Pancreas (tissue), 10 donors: ENCODE measurements at regions not wholly inside any gene's neighbourhood (a gene's known extent, or its start where the extent isn't known, plus 50 kb on each side); places are given as distances from the start of the nearest gene placed in this dataset.
A peak's percentile ranks its signal among the peaks of the same experiment; 100 is the strongest.

Source experiments
- ATAC-seq, 4 donors: fragments of 200-7000 bp; cut with Tn5 transposase; one replicate each; pipeline versions ENCODE4 v1.8.0 to v1.9.1; 2020; ENCODE audit warnings: mild to moderate bottlenecking in 4 of 4, moderate library complexity in 4 of 4
- DNase-seq, 6 donors: peaks; one replicate each; pipeline ENCODE4 v3.0.0-alpha.2; 2020
- FAIRE-seq: peaks from 2 replicates; lab custom pipeline; 2012; peaks lifted over from hg19 to GRCh38; lab: Jason Lieb, UNC
- H3K27ac ChIP-seq, 4 donors: fragments of 200-600 bp; sonication (generic); 1 replicate in 3 of 4; 2 replicates in 1 of 4; pipeline versions ENCODE4 v1.5.0 to v1.8.0; 2020
- H3K27me3 ChIP-seq, 4 donors: fragments of 200-600 bp; one replicate each; pipeline ENCODE4 v1.8.0; 2021
- H3K36me3 ChIP-seq, 3 donors: fragments of 200-600 bp; sonication (generic) in 1 of 3; one replicate each; pipeline versions ENCODE4 v1.5.0 to v1.8.0; 2020 to 2021
- H3K4me1 ChIP-seq, 3 donors: fragments of 200-600 bp; one replicate each; pipeline ENCODE4 v1.8.0; 2021
- H3K4me3 ChIP-seq, 4 donors: fragments of 200-600 bp; sonication (generic) in 2 of 4; one replicate each; pipeline versions ENCODE4 v1.5.0 to v1.8.0; 2020 to 2021
- H3K9me3 ChIP-seq, 4 donors: fragments of 200-600 bp; one replicate each; pipeline ENCODE4 v1.8.0; 2021
- CTCF ChIP-seq, 4 donors: fragments of 200-600 bp; sonication (generic) in 3 of 4; IDR thresholded peaks; one replicate each; pipeline versions ENCODE4 v1.5.0 to v1.8.0; 2021; ENCODE audit warnings: antibody characterized with exemption in 4 of 4
- WGBS, 2 donors: extraction: QIAGEN DNeasy Blood & Tissue Kit; methylation state at CpG; one replicate each; pipeline ENCODE4 v1.1.7; 2013; 5-methylcytosine and 5-hydroxymethylcytosine counted together
- intact Hi-C, 3 donors: fragments of 100-400 bp; cut with DNase I; formaldehyde crosslinking; loops; one replicate each; pipeline versions ENCODE4 v1.11.1 to v1.14.2; 2022
- donor health status: healthy with polysubstance abuse.
- donor health status: DM: no; HTN: no; CAD: no; lungs with moderate emphysema.
- donor health status: DM: no; HTN: no; CAD: no.
- donor health status: control.
- donor health status: control.
- donor health status: Bipolar disorder and iron deficiency.
- donor health status: DM: yes; HTN: yes; CAD: no.
- donor health status: DM: no; HTN: no; CAD: no.
- donor health status: DM: no; HTN: no; CAD: no.
- donor health status: DM: yes; HTN: yes; CAD: no.

GRCh38 chr15:79230766-79231165, 51.8 kb upstream of the ANKRD34C start:
- H3K27ac ChIP-seq, result no peak overlapping the region
- intact Hi-C loops, result no loop called here
- 65 to 78% methylated on average over 5 of the region's 5 CpGs for WGBS, 2 donors
- no peak for ATAC-seq
- H3K36me3 ChIP-seq, result no peaks in the 10 kb centered on the region
- no peak for DNase-seq
- TF ChIP-seq CTCF (IDR thresholded peaks at IDR 0.05), result no peak
- no peak overlapping the region for H3K4me3 ChIP-seq
- H3K9me3 ChIP-seq, result no peaks in the 10 kb centered on the region
- H3K4me1 ChIP-seq, result no peaks in the 10 kb centered on the region
- FAIRE-seq, result no peak
- no peaks in the 10 kb centered on the region for H3K27me3 ChIP-seq

- Histone ChIP-seq H3K27ac (no peak overlapping the region), H3K4me3 (no peak overlapping the region), H3K27me3 (no peaks in the 10 kb centered on the region), H3K9me3 (no peaks in the 10 kb centered on the region), H3K4me1 (no peaks in the 10 kb centered on the region), H3K36me3 (no peaks in the 10 kb centered on the region)
- DNase-seq (no peak), ATAC-seq (no peak), FAIRE-seq (no peak)
- 19 to 23% methylated on average over 2 of the region's 2 CpGs for WGBS, 2 donors
- no peak for TF ChIP-seq CTCF (IDR thresholded peaks at IDR 0.05)
- intact Hi-C loops, result no loop called here
Measured at GRCh38 chr15:79222808-79223207, 59.7 kb upstream of the ANKRD34C start.

GRCh38 chr15:79221696-79222095, 60.8 kb upstream of the ANKRD34C start:
- H3K9me3 ChIP-seq, result no peaks in the 10 kb centered on the region
- DNase-seq (no peak), ATAC-seq (peak in 1 of 4 donors; percentile 42), FAIRE-seq (no peak)
- TF ChIP-seq CTCF (IDR thresholded peaks at IDR 0.05), result no peak
- no peak overlapping the region for H3K27ac ChIP-seq
- intact Hi-C loops, result no loop called here
- H3K36me3 ChIP-seq, result no peaks in the 10 kb centered on the region
- H3K4me1 ChIP-seq, result no peaks in the 10 kb centered on the region
- H3K4me3 ChIP-seq, result no peak overlapping the region
- WGBS, 2 donors, result 7 to 15% methylated on average over 2 of the region's 2 CpGs
- peaks cover 0 to under 1% (median 0%) of the 10 kb centered on the region in 4 donors for H3K27me3 ChIP-seq

- no peak for TF ChIP-seq CTCF (IDR thresholded peaks at IDR 0.05)
Measured at GRCh38 chr15:79219393-79220056, 63.0 kb upstream of the ANKRD34C start.

GRCh38 chr15:79218588-79219200, 63.8 kb upstream of the ANKRD34C start:
- FAIRE-seq (no peak), ATAC-seq (no peak), DNase-seq (no peak)
- no peak overlapping the region for H3K4me3 ChIP-seq
- no peaks in the 10 kb centered on the region for H3K9me3 ChIP-seq
- 47 to 55% methylated on average over 5 of the region's 5 CpGs for WGBS, 2 donors
- intact Hi-C loops, result no loop called here
- H3K27ac ChIP-seq, result no peak overlapping the region
- H3K27me3 ChIP-seq, result peaks cover 0 to 3% (median 0%) of the 10 kb centered on the region in 4 donors
- H3K4me1 ChIP-seq, result no peaks in the 10 kb centered on the region
- TF ChIP-seq CTCF (IDR thresholded peaks at IDR 0.05), result peak in 1 of 4 donors; percentile 10
- H3K36me3 ChIP-seq, result no peaks in the 10 kb centered on the region

More at GRCh38 chr15:79219393-79220056, 63.0 kb upstream of the ANKRD34C start:
- Histone ChIP-seq H3K9me3 (no peaks in the 10 kb centered on the region), H3K4me3 (no peak overlapping the region), H3K36me3 (no peaks in the 10 kb centered on the region), H3K27ac (no peak overlapping the region), H3K27me3 (peaks cover 0 to 3% (median 0%) of the 10 kb centered on the region in 4 donors), H3K4me1 (no peaks in the 10 kb centered on the region)
- WGBS, 2 donors, result 62 to 73% methylated on average over 4 of the region's 4 CpGs
- DNase-seq (no peak), FAIRE-seq (no peak), ATAC-seq (no peak)
- intact Hi-C loops, result no loop called here
